HG03342 (cell line): ENCODE measurements at regions not wholly inside any gene's neighbourhood (a gene's known extent, or its start where the extent isn't known, plus 50 kb on each side); places are given as distances from the start of the nearest gene placed in this dataset.
"Not testable (repeated sequence)": the region's sequence is repeated elsewhere in the genome, so short reads cannot be mapped to it uniquely, and the experiment has no call there.

Experiments
- ATAC-seq: cut with Tn5 transposase; IDR thresholded peaks from one replicate; pipeline ENCODE4 v1.9.1; 2021; ENCODE audit warnings: mild to moderate bottlenecking, moderate library complexity; ENCODE audit not compliant: unreplicated experiment

DNA sequence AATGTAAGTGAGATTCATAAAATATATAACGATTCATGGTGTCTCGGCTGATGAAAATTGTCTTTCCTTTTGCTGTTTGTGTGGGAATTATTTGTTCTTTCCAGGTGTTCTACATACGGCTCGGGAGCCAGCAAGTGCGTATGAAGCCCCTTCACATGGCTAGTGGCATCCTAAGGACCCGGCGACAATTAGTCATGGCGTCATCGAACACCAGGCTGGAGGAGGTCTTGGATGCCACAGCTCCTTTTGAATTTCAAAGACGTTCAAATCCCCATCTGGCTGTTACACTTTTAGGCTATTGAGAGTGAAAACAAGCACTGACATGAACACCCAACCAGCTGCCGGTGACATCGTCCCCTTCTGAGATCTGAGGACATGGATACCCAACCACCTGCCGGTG, 397.7 kb upstream of the TNRC6C start:
- no peak for ATAC-seq

DNA sequence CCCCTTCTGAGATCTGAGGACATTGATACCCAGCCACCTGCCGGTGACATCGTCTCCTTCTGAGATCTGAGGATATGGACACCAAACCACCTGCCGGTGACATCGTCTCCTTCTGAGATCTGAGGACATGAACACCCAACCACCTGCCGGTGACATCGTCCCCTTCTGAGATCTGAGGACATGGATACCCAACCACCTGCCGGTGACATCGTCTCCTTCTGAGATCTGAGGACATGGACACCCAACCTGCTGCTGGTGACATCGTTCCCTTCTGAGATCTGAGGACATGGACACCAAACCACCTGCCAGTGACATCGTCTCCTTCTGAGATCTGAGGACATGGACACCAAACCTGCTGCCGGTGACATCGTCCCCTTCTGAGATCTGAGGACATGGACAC, 396.1 kb upstream of the TNRC6C start:
- ATAC-seq: not testable (repeated sequence)

DNA sequence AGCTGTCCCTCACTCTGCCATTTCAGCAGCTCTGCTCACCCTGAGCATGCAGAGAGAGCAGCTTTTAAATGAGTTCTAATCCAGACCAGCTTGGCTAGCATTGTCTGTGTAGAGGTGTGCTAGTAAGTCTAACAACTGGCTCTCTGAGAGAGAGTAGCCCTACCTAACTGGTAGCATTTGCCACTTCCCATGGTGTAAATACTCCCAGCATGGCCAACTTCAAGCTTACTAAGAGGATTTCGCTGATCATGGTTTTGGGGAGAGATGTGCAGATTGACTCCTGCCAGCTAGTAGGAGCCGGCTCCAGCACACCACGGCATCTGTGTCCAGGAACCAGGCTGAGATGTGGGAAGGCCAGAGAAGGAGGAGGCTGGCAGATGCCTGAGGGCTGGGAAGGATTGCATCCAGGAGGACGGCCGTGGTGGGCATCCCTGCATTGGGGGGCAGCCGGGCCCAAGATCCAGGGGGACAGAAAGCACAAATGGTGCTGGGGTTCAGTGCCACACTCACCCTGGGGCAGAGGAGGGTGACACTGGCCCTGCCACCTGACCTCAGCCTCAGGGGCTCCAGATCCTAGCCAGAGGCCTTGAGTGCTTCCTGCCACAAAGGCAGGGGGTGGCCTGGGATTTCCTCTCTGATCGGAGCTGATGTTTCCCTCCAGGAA, 394.9 kb upstream of the TNRC6C start:
- no peak for ATAC-seq

DNA sequence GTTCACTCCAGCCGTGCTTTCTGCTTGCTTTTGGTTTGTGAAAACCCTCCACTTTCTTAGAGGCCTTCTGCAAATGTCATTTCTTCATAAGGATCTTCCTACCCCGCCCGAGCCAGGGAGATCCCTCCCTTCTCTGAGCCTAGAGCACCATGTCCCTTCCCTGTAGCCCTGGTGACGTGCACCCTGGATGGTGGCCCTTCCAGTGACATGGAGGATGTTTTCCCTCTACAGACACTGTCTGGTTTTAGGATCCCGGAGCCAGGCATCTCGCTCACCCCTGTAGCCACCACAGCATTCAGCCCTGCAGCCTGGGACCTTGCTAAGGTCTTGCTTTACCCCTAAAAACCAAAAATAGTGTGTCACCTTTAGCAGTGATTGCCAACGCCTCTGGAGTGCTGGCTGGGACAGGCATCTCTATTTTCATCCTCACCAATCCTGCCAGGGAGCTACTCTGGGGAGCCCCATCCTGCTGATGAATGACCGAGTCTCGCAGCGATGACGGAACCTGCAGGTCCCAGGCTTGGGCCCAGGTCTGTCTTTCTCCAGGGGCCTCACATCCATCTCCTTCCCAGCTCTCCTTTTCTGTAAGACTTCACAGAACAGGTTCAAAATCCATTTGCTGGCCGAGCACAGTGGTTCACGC, 394.1 kb upstream of the TNRC6C start:
- ATAC-seq: no peak

DNA sequence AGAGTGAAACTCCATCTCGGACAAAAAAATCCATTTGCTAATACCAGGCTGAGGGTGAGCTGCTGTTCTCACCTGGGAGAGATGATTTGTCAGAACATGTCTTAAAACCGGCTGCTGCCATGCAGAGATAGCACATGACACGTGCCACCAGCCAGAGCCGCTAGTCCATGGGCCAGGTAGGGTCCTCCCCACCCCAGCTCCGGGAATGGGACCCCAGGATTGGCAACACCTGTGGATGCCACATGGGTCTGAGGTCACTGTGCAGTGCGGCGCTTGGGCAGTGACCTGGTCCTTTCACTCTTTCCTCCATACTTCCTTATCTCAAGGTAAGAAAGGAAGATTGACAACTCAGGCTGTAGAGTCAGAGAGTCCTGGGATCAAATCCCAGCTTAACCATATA, 393.3 kb upstream of the TNRC6C start:
- no peak for ATAC-seq

DNA sequence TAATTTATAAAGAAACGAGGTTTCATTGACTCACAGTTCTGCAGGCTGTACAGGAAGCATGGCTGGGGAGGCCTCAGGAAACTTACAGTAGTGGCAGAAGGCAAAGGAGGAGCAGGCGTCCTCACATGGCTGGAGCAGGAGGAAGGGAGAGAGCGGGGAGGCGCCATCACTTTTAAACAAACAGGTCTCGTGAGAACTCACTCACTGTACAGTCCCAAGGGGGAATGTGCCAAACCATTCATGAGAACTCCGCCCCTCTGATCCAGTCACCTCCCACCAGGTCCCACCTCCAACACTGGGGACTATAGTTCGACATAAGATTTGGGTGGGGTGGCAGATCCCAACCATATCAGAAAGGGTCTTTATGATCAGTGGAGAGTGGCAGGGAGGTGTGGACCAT, 392.4 kb upstream of the TNRC6C start:
- no peak for ATAC-seq

DNA sequence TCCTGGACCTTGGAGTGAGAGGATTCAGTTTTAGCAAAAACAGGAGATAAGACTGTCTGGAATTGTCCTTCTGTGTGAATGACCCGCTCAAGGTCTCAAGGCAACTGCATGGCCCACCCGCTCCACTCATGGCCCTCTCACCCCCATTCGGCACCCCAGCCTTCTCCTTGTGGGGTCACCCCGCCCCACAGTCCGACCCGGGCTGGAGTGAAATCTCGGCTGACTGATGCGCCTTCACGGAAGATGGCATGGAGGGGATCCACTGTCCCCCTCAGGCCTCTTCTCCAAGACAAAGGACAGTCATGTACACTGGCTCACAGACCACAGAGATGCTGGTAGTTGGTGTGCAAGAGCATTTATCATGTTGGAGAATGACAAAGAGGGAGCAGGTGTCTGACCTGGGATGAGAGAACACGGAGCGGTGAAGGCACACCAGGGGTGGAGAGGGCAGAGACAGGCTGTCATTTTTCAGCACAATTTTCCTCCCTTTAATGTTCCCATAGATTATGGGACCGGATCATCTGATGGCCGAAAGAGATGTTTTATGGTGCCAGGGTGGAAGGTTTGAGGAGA, 391.9 kb upstream of the TNRC6C start:
- no peak for ATAC-seq

DNA sequence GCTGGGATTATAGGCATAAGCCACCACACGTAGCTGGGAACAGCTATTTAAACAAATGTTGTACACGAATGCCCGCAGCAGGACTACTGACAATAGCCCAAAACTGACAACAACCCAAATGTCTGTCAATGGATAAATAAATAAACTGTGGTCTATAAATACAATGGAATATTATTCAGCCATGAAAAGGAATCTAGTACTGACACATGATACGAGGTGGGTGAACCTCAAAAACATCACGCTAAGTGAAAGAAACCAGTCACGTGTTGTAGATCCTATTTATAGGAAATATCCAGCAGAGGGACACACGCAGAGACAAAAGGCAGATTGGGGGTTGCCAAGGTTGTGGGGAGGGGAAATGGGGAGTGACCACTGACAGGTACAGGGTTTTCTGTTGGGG, 390.0 kb upstream of the TNRC6C start:
- no peak for ATAC-seq

DNA sequence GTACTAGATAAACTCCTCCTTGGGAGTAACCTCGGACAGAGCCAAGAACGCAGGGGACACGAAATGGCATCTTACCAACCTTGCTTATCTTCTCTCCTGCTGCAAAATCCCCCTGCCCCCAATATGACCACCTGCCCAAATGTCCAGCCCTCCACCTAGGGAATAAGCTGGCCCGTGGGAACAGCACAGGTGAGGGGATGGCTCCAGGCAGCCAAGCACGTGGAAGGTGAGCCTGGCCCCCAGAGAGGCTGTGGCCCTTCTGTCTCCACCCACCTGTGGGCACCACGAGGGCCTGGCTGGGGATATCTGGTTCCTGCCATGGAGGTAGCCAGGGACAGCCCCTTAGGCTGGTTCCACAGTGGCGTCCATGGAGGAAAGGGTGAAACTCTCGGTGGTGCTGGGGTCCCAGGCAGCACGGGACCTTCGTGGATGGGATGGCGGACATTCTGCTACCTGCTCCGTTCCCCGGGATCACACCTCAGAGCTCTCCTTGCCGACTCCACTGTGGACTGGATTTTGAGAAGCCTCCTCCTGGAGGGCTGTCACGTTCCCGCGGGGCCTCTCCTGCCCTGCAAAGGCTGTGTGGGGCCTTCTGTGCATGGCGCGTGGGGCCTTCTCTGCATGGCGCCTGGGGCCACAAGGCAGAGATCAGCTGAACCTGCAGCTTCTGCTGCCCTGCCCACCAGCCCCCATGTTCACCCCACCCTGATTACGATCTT, 388.5 kb upstream of the TNRC6C start:
- ATAC-seq: no peak

DNA sequence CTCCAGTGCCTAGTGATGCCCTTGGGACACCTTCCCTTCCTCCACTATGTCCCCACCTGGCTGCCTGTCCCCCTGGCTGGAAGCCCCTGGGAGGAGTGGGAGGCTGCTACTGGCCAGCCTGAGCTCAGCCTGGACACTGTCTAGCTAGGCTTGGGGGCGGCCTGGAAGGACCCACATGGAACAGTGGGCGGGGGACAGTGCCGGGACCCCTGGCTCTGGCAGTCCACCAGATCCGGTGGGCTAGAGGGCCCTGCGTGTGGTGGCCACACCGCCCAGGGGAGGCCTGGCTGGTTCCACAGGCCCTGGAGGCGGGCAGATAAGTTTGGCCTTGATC, 388.0 kb upstream of the TNRC6C start:
- ATAC-seq: no peak

DNA sequence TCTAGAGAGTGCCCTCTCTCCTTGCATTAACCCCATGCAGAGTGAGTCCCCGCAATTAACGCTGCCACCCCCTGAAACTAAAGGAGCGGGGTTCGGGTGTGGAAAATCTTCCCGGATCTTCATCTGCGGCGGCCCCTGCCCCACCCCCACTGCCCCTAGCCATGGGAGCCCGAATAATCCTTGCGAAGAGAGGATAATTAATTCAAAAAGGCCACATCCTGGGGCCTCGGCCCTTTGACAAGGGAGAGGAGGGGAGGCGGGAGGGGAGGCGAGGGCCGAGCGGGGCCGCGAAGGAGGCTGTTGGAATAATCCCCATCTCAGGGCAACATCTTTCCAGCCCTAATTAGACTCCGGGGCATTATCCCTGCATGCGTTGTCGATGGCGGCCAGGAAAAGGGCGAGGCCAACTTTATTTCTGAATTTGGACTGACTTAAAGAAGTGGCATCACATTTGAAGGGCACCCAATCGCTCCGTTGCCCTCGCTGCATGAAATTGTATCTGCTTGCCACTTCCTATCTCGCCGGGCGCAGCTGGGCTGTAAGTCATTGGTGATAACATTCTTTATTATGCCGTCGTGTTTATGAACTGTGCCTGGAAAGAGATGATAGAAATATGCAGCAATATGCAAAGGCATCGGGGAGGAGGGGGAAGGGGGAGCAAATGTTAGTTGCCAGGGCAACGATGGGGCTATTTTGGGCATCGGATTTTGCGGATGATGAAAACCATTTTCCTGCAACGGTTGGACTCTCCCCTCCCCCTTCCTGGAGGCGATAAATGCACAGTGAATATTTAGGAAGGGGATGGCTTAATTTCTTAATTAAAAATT, 387.1 kb upstream of the TNRC6C start:
- no peak for ATAC-seq

DNA sequence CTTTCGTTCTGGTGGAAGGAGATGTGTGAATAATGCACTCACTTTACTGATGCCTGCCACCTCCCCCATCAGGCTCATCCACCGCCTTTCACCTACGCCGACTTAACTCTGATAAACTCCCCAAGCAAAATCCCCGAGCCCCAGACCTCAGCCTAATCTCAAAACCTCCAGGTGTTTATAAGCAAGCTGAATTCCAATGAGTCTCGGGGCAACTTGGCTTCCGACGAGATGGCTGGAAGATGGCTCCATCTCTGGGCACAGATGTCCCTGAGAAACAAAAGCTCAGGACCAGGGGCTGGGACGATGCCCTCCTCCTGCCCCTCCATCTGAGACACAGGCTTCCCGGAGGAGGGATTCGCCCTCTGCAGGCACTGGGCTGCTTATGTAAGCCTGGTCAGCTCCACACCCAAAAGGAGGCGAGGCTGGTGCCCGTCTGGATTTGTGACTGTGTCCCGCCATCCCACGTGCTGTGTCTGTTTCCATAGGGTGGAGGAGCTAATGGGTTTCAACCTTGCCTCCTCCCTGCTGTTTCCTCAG, 386.4 kb upstream of the TNRC6C start:
- ATAC-seq: no peak

DNA sequence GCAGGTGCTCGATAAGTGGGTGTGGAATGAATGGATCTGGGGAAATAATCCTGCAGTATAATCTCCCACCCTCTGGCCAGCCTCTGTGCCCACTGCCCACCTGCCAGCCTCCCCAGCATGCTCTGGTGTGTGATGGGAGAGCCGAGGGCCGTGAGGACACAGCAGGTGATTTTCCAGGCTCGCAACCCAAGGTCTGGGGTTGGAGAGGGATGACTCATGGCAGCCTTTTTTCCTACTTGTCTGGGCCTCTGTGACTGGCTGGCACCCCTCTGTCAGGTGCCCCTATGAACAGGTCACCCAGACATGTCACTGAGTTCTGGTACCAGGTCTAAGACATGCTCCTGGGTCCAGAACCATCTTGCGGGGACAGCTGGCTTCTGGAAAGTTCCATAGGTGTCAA, 385.7 kb upstream of the TNRC6C start:
- ATAC-seq: no peak

DNA sequence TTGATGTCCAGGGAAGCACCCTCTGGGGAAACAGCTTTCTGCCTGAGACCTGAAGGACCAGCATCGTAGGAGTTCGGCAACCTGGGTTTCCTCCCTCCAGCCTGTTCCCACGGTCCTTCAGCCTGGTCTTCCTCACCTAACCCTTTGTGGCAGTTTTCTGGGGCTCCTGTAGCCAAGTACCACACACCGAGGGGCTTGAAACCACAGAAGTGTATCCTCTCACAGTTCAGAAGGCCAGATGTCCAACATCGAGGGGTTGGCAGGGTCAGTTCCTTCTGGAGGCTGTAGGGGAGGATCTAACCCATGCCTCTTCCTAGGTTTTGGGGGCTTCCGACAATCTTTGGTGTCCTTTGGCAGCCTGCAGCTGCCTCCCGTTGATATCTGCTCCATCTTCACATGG, 381.0 kb upstream of the TNRC6C start:
- no peak for ATAC-seq

DNA sequence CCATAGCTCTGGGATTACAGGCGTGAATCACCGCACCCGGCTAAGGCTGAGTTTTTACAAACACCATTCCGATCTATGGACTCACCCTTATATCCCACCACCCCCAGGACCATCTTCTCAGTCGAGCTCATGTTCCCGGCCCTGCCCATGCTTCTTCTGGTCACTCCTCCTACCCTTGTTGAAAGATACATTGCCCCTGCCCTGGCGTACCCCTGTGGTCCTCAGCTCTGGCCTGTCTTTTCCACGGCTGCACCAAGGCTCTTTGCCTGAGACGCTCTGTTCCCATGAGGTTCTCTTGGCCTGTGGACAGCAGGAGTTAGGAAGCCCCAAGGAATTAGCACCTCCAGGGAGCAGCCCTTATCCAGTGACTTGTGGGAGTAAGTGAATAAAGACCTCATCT, 379.4 kb upstream of the TNRC6C start:
- no peak for ATAC-seq

DNA sequence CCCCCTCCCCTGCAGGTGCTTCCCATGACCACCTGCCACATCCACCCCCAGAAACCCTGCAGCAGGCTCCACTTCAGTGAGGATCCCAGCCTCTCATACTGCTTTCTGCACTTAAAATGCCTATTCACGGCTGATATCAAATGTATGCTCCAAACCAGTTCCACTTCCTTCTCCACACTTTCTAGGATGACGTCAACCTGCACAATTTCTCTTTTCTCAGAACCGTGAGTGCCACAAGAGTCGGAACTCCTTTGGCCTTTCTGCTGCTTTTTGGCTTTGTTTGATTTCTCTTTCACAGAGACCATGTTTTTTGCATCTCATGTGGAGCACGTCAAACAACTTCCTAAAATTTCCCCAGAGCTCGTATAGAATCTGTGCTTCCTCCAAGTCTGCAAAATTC, 378.8 kb upstream of the TNRC6C start:
- no peak for ATAC-seq

DNA sequence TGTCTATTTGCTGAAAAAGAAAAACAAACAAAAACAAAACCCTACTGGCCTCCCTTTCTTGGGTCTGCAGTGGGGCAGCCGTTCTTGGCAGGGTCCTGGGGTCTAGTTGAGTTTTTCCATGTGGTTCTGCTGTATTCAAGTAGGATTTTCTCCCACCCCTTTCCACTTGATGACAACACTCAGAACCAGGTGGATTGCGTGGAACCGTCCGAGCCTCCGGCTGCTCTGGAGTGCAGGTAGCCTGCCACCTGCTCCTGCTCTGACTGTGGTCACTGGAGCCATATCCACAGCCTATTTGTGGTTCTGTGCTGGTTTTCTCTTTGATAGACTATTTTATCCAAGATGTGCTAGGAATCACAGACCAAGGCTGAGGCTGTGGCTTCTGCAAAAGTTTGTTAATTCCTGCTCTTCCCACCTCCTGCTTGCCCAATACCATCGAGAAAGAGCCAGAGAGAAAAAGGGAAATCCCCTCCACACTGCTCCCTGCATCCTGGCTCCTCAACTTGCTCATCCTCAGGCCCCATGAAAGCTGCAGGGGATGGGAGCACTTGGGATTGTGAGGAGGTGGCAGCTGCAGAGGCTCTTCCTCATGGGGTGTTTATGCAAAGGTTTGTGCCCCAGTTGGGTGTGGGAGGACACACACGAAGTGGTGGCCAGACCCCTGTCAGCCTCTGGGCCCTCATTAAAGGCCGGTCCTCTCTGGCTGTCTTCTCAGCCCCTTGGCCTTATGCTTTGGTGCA, 377.8 kb upstream of the TNRC6C start:
- no peak for ATAC-seq

DNA sequence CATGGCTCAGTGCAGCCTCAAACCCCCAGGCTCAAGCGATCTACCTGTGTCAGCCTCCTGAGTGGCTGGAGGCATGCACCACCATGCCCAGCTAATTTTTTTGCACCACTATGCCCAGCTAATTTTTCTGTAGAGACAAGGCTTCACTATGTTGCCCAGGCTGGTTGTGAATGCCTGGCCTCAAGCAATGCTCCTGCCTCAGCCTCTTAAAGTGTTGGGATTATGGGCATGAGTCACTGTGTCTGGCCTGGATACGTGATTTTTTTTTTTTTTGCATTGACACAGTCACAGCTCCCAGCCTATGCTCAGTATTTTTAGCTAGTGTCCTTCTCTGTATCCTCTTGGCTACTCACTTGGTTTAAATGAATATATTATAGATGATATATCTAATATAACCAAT, 377.0 kb upstream of the TNRC6C start:
- ATAC-seq: no peak

DNA sequence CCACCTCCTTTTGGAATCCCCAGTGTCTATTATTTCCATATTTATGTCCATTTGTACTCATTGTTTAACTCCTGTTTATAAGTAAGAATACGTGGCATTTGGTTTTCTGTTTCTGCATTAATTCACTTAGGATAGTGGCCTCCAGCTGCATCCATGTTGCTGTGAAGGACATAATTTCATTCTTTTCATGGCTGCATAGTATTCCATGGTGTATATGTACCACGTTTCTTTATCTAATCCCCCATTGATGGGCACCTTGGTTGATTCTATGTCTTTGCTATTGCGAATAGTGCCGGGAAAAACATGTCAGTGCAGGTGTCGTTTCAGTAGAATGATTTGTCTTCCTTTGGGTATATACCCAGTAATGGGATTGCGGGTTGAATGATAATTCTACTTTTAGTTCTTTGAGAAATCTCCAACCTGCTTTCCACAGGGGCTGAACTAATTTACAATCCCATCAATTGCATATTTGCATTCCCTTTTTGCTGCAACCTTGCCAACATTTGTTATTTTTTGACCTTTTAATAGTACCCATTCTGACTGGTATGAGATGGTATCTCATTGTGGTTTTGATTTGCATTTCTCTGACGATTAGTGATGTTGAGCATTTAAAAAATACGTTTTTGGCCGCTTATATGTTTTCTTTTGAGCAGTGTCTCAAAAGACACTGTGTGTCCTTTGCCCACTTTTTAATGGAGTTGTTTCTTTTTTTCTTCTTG, 373.2 kb upstream of the TNRC6C start:
- no peak for ATAC-seq
